Keratinocyte (primary cell): ENCODE measurements at regions not wholly inside any gene's neighbourhood (a gene's known extent, or its start where the extent isn't known, plus 50 kb on each side); places are given as distances from the start of the nearest gene placed in this dataset.

Experiments used
- DNase-seq: peaks from one replicate; pipeline ENCODE4 v3.0.0-alpha.2; 2011; ENCODE audit warnings: low read depth, missing footprints, low spot score
- FAIRE-seq: peaks from 2 replicates; lab custom pipeline; 2011; peaks lifted over from hg19 to GRCh38; lab: Jason Lieb, UNC
- H2AFZ ChIP-seq: 2 replicates; pipeline ENCODE4 v1.6.0; 2012; ENCODE audit warnings: low read length, control low read depth, inconsistent platforms; ENCODE audit not compliant: control insufficient read depth
- H3K27ac ChIP-seq: 2 replicates; pipeline ENCODE4 v1.5.1; 2011; ENCODE audit warnings: low read length; ENCODE audit not compliant: control insufficient read depth, insufficient read depth
- H3K27me3 ChIP-seq: 3 replicates; pipeline ENCODE4 v1.6.0; 2011; ENCODE audit warnings: low read length; ENCODE audit not compliant: control insufficient read depth, insufficient read depth; ENCODE audit errors: extremely low read depth
- H3K36me3 ChIP-seq, 2 experiments: 2 replicates in 1 of 2; 3 replicates in 1 of 2; pipeline ENCODE4 v1.5.1; 2011; ENCODE audit warnings: low read length in 2 of 2, mild to moderate bottlenecking in 1 of 2; ENCODE audit not compliant: control insufficient read depth in 2 of 2, insufficient read depth in 2 of 2; ENCODE audit errors: extremely low read depth in 1 of 2
- H3K4me1 ChIP-seq: 3 replicates; pipeline ENCODE4 v1.5.1; 2011; ENCODE audit warnings: low read length; ENCODE audit not compliant: control insufficient read depth, insufficient read depth; ENCODE audit errors: extremely low read depth
- H3K4me2 ChIP-seq: 3 replicates; pipeline ENCODE4 v1.6.0; 2011; ENCODE audit warnings: low read depth, low read length; ENCODE audit not compliant: control insufficient read depth, insufficient read depth; ENCODE audit errors: extremely low read depth
- H3K4me3 ChIP-seq, 3 experiments: fragments of 200-600 bp in 1 of 3; sonication (generic) in 1 of 3; 2 replicates in 2 of 3; 3 replicates in 1 of 3; pipeline ENCODE4 v1.5.1; 2011 to 2016; ENCODE audit warnings: low read length in 3 of 3, mild to moderate bottlenecking in 3 of 3, control low read depth in 2 of 3, inconsistent platforms in 1 of 3, low read depth in 1 of 3, mixed read lengths in 1 of 3, mixed run types in 1 of 3, moderate library complexity in 1 of 3; ENCODE audit not compliant: control insufficient read depth in 2 of 3, insufficient read depth in 2 of 3; ENCODE audit errors: extremely low read depth in 1 of 3
- H3K79me2 ChIP-seq: 2 replicates; pipeline ENCODE4 v1.6.0; 2012; ENCODE audit warnings: low read length; ENCODE audit not compliant: control insufficient read depth, insufficient read depth
- H3K9ac ChIP-seq: 3 replicates; pipeline ENCODE4 v1.6.0; 2011; ENCODE audit warnings: low read length; ENCODE audit not compliant: control insufficient read depth, insufficient read depth; ENCODE audit errors: extremely low read depth
- H3K9me1 ChIP-seq: 3 replicates; pipeline ENCODE4 v1.6.0; 2011; ENCODE audit warnings: low read length; ENCODE audit not compliant: control insufficient read depth, insufficient read depth; ENCODE audit errors: extremely low read depth
- H3K9me3 ChIP-seq: 2 replicates; pipeline ENCODE4 v1.5.1; 2012; ENCODE audit warnings: low read depth, low read length; ENCODE audit not compliant: control insufficient read depth
- H4K20me1 ChIP-seq: 3 replicates; pipeline ENCODE4 v1.6.0; 2011; ENCODE audit warnings: low read length; ENCODE audit not compliant: control insufficient read depth, insufficient read depth; ENCODE audit errors: extremely low read depth
- EZH2 ChIP-seq: IDR thresholded peaks from one replicate; pipeline ENCODE4 v1.6.1; 2012; ENCODE audit warnings: inconsistent platforms, mild to moderate bottlenecking, low read length, moderate library complexity
- dilution Hi-C: fragments of 300-500 bp; cut with MboI; formaldehyde crosslinking; loops from one replicate; pipeline ENCODE4 v1.7.0; 2020; ENCODE audit warnings: low sequenced_read_pairs; ENCODE audit not compliant: extremely low pct_ligation_motif_present
- TF ChIP-seq, protein P1 (sequence below), 3 experiments: IDR thresholded peaks in 1 of 3; conservative IDR thresholded peaks in 1 of 3; optimal IDR thresholded peaks in 1 of 3; 2 replicates in 2 of 3; 3 replicates in 1 of 3; pipeline versions ENCODE3 to v1.5.1; 2011; ENCODE audit warnings: low read length in 3 of 3, mild to moderate bottlenecking in 3 of 3, moderate library complexity in 2 of 3, control low read depth in 1 of 3, inconsistent platforms in 1 of 3; ENCODE audit not compliant: insufficient read depth in 2 of 3; ENCODE audit errors: extremely low read depth in 1 of 3

DNA sequence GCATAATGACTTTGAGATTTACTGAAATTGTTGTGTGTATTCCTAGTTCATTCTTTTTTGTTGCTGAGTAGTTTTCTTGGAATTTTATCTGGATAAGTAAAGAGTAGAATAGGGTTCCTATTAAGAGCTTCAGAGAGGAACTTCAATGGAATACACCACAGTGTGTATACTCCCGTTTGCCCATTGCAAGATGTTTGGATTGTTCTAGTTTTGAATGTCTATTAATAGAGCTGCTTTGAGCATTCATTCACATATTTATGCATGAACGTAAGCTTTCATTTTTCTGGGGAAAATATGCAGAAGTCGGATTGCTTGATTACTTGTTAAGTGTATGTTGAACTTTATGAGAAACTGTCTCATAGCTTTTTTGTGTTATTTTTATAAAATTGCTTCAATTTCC is 580.5 kb downstream of the OTOL1 start:
- H3K9me3 ChIP-seq, result no peaks in the 10 kb centered on the region
- TF ChIP-seq, protein P1, sequence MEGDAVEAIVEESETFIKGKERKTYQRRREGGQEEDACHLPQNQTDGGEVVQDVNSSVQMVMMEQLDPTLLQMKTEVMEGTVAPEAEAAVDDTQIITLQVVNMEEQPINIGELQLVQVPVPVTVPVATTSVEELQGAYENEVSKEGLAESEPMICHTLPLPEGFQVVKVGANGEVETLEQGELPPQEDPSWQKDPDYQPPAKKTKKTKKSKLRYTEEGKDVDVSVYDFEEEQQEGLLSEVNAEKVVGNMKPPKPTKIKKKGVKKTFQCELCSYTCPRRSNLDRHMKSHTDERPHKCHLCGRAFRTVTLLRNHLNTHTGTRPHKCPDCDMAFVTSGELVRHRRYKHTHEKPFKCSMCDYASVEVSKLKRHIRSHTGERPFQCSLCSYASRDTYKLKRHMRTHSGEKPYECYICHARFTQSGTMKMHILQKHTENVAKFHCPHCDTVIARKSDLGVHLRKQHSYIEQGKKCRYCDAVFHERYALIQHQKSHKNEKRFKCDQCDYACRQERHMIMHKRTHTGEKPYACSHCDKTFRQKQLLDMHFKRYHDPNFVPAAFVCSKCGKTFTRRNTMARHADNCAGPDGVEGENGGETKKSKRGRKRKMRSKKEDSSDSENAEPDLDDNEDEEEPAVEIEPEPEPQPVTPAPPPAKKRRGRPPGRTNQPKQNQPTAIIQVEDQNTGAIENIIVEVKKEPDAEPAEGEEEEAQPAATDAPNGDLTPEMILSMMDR (optimal IDR thresholded peaks at IDR 0.05 in 1 of 3, IDR thresholded peaks at IDR 0.05 in 1 of 3, conservative IDR thresholded peaks at IDR 0.05 in 1 of 3; ENCODE audit: extremely low read depth in 1 of 3, insufficient read depth in 2 of 3, low read length in 3 of 3), result no peak
- no peak for TF ChIP-seq EZH2
- H3K4me3 ChIP-seq, result no peak overlapping the region
- H3K4me2 ChIP-seq, result no peak overlapping the region
- no peaks in the 10 kb centered on the region for H3K9me1 ChIP-seq
- dilution Hi-C loops, result no loop called here
- no peaks in the 10 kb centered on the region for H3K4me1 ChIP-seq
- no peaks in the 10 kb centered on the region for H3K27me3 ChIP-seq
- FAIRE-seq (no peak), DNase-seq (no peak)
- no peak overlapping the region for H3K27ac ChIP-seq
- no peaks in the 10 kb centered on the region for H4K20me1 ChIP-seq
- H2AFZ ChIP-seq, result no peak overlapping the region
- H3K9ac ChIP-seq, result no peak overlapping the region
- no peaks in the 10 kb centered on the region for H3K36me3 ChIP-seq
- H3K79me2 ChIP-seq, result no peaks in the 10 kb centered on the region

DNA sequence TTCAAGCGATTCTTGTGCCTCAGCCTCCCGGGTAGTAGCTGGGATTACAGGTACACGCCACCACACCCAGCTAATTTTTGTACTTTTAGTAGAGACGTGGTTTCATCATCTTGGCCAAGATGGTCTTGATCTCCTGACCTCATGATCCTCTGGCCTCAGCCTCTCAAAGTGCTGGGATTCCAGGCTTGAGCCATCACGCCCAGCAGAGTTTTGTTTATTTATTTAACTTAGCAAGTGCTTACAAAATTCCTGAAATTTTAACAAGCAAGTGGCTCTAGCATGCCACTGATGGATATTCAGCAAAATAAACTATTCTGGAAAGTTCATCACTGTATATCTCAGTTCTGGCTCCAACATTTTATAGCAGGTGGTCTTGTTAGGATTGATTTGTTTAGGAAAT is 585.9 kb downstream of the OTOL1 start:
- no peak overlapping the region for H3K4me2 ChIP-seq
- H3K27me3 ChIP-seq, result no peaks in the 10 kb centered on the region
- TF ChIP-seq, protein P1 (optimal IDR thresholded peaks at IDR 0.05 in 1 of 3, IDR thresholded peaks at IDR 0.05 in 1 of 3, conservative IDR thresholded peaks at IDR 0.05 in 1 of 3; ENCODE audit: extremely low read depth in 1 of 3, insufficient read depth in 2 of 3, low read length in 3 of 3), result no peak
- no peak for TF ChIP-seq EZH2
- no peak overlapping the region for H2AFZ ChIP-seq
- dilution Hi-C loops, result no loop called here
- no peaks in the 10 kb centered on the region for H3K9me1 ChIP-seq
- H4K20me1 ChIP-seq, result no peaks in the 10 kb centered on the region
- H3K36me3 ChIP-seq, result no peaks in the 10 kb centered on the region
- no peaks in the 10 kb centered on the region for H3K4me1 ChIP-seq
- DNase-seq, result no peak
- H3K9me3 ChIP-seq, result no peaks in the 10 kb centered on the region
- no peak for FAIRE-seq
- H3K9ac ChIP-seq, result no peak overlapping the region
- H3K79me2 ChIP-seq, result no peaks in the 10 kb centered on the region
- no peak overlapping the region for H3K27ac ChIP-seq
- no peak overlapping the region for H3K4me3 ChIP-seq
